Loucy (cell line): ENCODE measurements at regions not wholly inside any gene's neighbourhood (a gene's known extent, or its start where the extent isn't known, plus 50 kb on each side); places are given as distances from the start of the nearest gene placed in this dataset.

Experiments used
- EZH2phosphoT487 ChIP-seq: fragments of 200-600 bp; IDR thresholded peaks from 2 replicates; pipeline ENCODE4 v1.6.1; 2018; ENCODE audit warnings: antibody characterized with exemption, mild to moderate bottlenecking, moderate library complexity, borderline replicate concordance
- TF ChIP-seq, protein P1 (sequence below): fragments of 200-600 bp; sonication (generic); conservative IDR thresholded peaks from 2 replicates; pipeline ENCODE4 v1.5.1; 2014; ENCODE audit warnings: mild to moderate bottlenecking, antibody characterized with exemption, low read length

DNA sequence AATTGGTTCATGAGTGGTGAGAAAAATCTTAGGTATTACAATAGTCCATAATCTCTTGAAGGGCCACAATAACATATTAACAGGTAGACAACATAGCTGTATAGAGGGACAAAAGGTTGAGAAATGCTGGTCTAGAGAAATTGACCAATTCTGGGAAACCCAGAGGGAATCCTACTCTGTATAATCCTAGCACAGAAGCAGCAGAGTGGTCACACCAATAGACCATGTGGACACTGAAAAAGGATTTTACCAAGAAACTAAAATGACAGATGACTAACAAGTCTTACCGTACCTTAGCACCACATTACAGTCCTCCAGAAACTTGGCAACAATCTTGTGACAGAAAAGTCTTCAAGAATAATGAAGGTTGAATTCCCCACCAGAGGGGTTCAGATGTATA is 169.1 kb upstream of the PCDH18 start:
- TF ChIP-seq, protein P1, sequence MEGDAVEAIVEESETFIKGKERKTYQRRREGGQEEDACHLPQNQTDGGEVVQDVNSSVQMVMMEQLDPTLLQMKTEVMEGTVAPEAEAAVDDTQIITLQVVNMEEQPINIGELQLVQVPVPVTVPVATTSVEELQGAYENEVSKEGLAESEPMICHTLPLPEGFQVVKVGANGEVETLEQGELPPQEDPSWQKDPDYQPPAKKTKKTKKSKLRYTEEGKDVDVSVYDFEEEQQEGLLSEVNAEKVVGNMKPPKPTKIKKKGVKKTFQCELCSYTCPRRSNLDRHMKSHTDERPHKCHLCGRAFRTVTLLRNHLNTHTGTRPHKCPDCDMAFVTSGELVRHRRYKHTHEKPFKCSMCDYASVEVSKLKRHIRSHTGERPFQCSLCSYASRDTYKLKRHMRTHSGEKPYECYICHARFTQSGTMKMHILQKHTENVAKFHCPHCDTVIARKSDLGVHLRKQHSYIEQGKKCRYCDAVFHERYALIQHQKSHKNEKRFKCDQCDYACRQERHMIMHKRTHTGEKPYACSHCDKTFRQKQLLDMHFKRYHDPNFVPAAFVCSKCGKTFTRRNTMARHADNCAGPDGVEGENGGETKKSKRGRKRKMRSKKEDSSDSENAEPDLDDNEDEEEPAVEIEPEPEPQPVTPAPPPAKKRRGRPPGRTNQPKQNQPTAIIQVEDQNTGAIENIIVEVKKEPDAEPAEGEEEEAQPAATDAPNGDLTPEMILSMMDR: no peak
- no peak for TF ChIP-seq EZH2phosphoT487
